ENCODE measurements at regions not wholly inside any gene's neighbourhood (a gene's known extent, or its start where the extent isn't known, plus 50 kb on each side); places are given as distances from the start of the nearest gene placed in this dataset.

GRCh38 chr5:54671111-54671531 is 153.6 kb downstream of the SNX18 start:
- TF ChIP-seq USF1 (IDR thresholded peaks at IDR 0.05) (no peak), REST (IDR thresholded peaks at IDR 0.05; ENCODE audit: low read depth) (no peak), EGR1 (IDR thresholded peaks at IDR 0.05) (no peak), FOXM1 (IDR thresholded peaks at IDR 0.05; ENCODE audit: borderline replicate concordance, low read depth) (no peak), TEAD4 (IDR thresholded peaks at IDR 0.05) (no peak)

- TF ChIP-seq MAX (IDR thresholded peaks at IDR 0.05) (no peak), TAF1 (IDR thresholded peaks at IDR 0.05; ENCODE audit: low read depth) (no peak), FOXM1 (IDR thresholded peaks at IDR 0.05; ENCODE audit: borderline replicate concordance, low read depth) (no peak), EGR1 (IDR thresholded peaks at IDR 0.05) (no peak), NFIC (IDR thresholded peaks at IDR 0.05) (no peak), CREB1 (IDR thresholded peaks at IDR 0.05; ENCODE audit: low read depth) (no peak), YY1 (IDR thresholded peaks at IDR 0.05; ENCODE audit: low read depth) (no peak), REST (IDR thresholded peaks at IDR 0.05; ENCODE audit: low read depth) (no peak), ZBTB7A (IDR thresholded peaks at IDR 0.05; ENCODE audit: low read depth) (no peak), EP300 (IDR thresholded peaks at IDR 0.05; ENCODE audit: borderline replicate concordance) (no peak), RAD21 (IDR thresholded peaks at IDR 0.05; ENCODE audit: low read depth) (no peak), TCF12 (IDR thresholded peaks at IDR 0.05; ENCODE audit: low read depth) (no peak), TEAD4 (IDR thresholded peaks at IDR 0.05) (no peak), USF1 (IDR thresholded peaks at IDR 0.05) (no peak)
These were observed 152.7 kb downstream of the SNX18 start for GRCh38 chr5:54670281-54670680.

- TF ChIP-seq CREB1 (IDR thresholded peaks at IDR 0.05; ENCODE audit: low read depth) (no peak), TAF1 (IDR thresholded peaks at IDR 0.05; ENCODE audit: low read depth) (no peak), TEAD4 (IDR thresholded peaks at IDR 0.05) (no peak), USF1 (IDR thresholded peaks at IDR 0.05) (no peak), EP300 (IDR thresholded peaks at IDR 0.05; ENCODE audit: borderline replicate concordance) (no peak), EGR1 (IDR thresholded peaks at IDR 0.05) (no peak), REST (IDR thresholded peaks at IDR 0.05; ENCODE audit: low read depth) (no peak), CEBPB (IDR thresholded peaks at IDR 0.05) (no peak), RAD21 (IDR thresholded peaks at IDR 0.05; ENCODE audit: low read depth) (no peak), MAX (IDR thresholded peaks at IDR 0.05) (no peak), TCF12 (IDR thresholded peaks at IDR 0.05; ENCODE audit: low read depth) (no peak), ZBTB7A (IDR thresholded peaks at IDR 0.05; ENCODE audit: low read depth) (no peak)
These were observed 152.3 kb downstream of the SNX18 start for GRCh38 chr5:54669845-54670244.

GRCh38 chr5:54669285-54669684 is 151.7 kb downstream of the SNX18 start:
- TF ChIP-seq MAX (IDR thresholded peaks at IDR 0.05) = no peak
- TF ChIP-seq YY1 (IDR thresholded peaks at IDR 0.05; ENCODE audit: low read depth) = no peak
- no peak for TF ChIP-seq TAF1 (IDR thresholded peaks at IDR 0.05; ENCODE audit: low read depth)
- TF ChIP-seq NFIC (IDR thresholded peaks at IDR 0.05) = no peak
- TF ChIP-seq TCF12 (IDR thresholded peaks at IDR 0.05; ENCODE audit: low read depth) = no peak
- no peak for TF ChIP-seq TEAD4 (IDR thresholded peaks at IDR 0.05)
- TF ChIP-seq CEBPB (IDR thresholded peaks at IDR 0.05) = no peak
- no peak for TF ChIP-seq FOXM1 (IDR thresholded peaks at IDR 0.05; ENCODE audit: borderline replicate concordance, low read depth)
- no peak for TF ChIP-seq RAD21 (IDR thresholded peaks at IDR 0.05; ENCODE audit: low read depth)
- TF ChIP-seq ZBTB7A (IDR thresholded peaks at IDR 0.05; ENCODE audit: low read depth) = no peak
- no peak for TF ChIP-seq EP300 (IDR thresholded peaks at IDR 0.05; ENCODE audit: borderline replicate concordance)
- TF ChIP-seq CREB1 (IDR thresholded peaks at IDR 0.05; ENCODE audit: low read depth) = no peak
- TF ChIP-seq REST (IDR thresholded peaks at IDR 0.05; ENCODE audit: low read depth) = no peak
- no peak for TF ChIP-seq EGR1 (IDR thresholded peaks at IDR 0.05)
- no peak for TF ChIP-seq USF1 (IDR thresholded peaks at IDR 0.05)
